ENCODE measurements at regions not wholly inside any gene's neighbourhood (a gene's known extent, or its start where the extent isn't known, plus 50 kb on each side); places are given as distances from the start of the nearest gene placed in this dataset.

DNA sequence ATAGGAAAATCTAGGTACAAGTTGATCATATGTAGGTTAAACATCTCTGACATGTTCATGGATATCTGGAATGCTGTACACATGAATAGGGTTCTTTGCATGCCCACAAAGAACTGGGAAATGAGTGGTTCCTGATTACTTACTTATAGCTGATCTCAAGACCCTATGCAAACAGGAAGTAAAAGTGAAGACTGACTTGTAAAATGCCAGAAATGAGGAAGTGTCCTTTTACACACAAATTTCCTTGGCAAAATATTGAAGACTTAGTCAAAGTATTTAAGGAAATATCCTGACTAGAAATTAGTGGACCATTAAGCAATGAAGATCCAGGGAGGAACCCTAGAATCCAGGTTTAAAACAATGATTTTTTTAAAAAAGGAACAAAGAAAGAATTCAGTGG, 203.7 kb upstream of the DLGAP1 start:
- TF ChIP-seq CTCF (IDR thresholded peaks at IDR 0.05) (no peak), EZH2 (IDR thresholded peaks at IDR 0.05; ENCODE audit: borderline replicate concordance, insufficient read depth, low read depth, low read length, poor library complexity, severe bottlenecking) (no peak)

All from B cell (primary cell).